IgD-negative memory B cell (primary cell): ENCODE measurements at regions not wholly inside any gene's neighbourhood (a gene's known extent, or its start where the extent isn't known, plus 50 kb on each side); places are given as distances from the start of the nearest gene placed in this dataset.
"Not testable (repeated sequence)": the region's sequence is repeated elsewhere in the genome, so short reads cannot be mapped to it uniquely, and the experiment has no call there.

Experiments used
- H3K27ac Mint-ChIP-seq, 3 donors: one replicate each; pipeline ENCODE4 v1.8.0; 2020 to 2022; ENCODE audit warnings: mild to moderate bottlenecking in 3 of 3, mixed read lengths in 3 of 3, moderate library complexity in 1 of 3
- H3K27me3 Mint-ChIP-seq: one replicate; pipeline ENCODE4 v1.8.0; 2021; ENCODE audit warnings: mixed read lengths
- H3K36me3 Mint-ChIP-seq: one replicate; pipeline ENCODE4 v1.8.0; 2020; ENCODE audit warnings: mild to moderate bottlenecking, mixed read lengths
- H3K4me1 Mint-ChIP-seq, 3 donors: one replicate each; pipeline ENCODE4 v1.8.0; 2020 to 2022; ENCODE audit warnings: mixed read lengths in 3 of 3, mild to moderate bottlenecking in 1 of 3
- H3K4me3 Mint-ChIP-seq, 4 donors: one replicate each; pipeline ENCODE4 v1.8.0; 2020 to 2022; ENCODE audit warnings: mild to moderate bottlenecking in 4 of 4, mixed read lengths in 4 of 4, moderate library complexity in 3 of 4
- H3K9me3 Mint-ChIP-seq, 3 donors: one replicate each; pipeline ENCODE4 v1.8.0; 2020 to 2021; ENCODE audit warnings: mixed read lengths in 3 of 3, mild to moderate bottlenecking in 1 of 3

- H3K27me3 Mint-ChIP-seq: no peaks in the 10 kb centered on the region
- H3K4me3 Mint-ChIP-seq: no peak overlapping the region
- no peaks in the 10 kb centered on the region for H3K4me1 Mint-ChIP-seq
- H3K9me3 Mint-ChIP-seq: no peaks in the 10 kb centered on the region
- H3K27ac Mint-ChIP-seq: no peak overlapping the region
- H3K36me3 Mint-ChIP-seq: no peaks in the 10 kb centered on the region
Observed at GRCh38 chr12:74394647-74395046, 143.0 kb upstream of the ATXN7L3B start.

GRCh38 chr12:74401035-74401434 is 136.6 kb upstream of the ATXN7L3B start:
- no peaks in the 10 kb centered on the region for H3K4me1 Mint-ChIP-seq

GRCh38 chr12:74401966-74402365 is 135.7 kb upstream of the ATXN7L3B start:
- no peaks in the 10 kb centered on the region for H3K36me3 Mint-ChIP-seq
- no peaks in the 10 kb centered on the region for H3K27me3 Mint-ChIP-seq
- no peaks in the 10 kb centered on the region for H3K9me3 Mint-ChIP-seq
- H3K4me3 Mint-ChIP-seq: no peak overlapping the region
- H3K4me1 Mint-ChIP-seq: no peaks in the 10 kb centered on the region
- no peak overlapping the region for H3K27ac Mint-ChIP-seq

More at GRCh38 chr12:74401035-74401434, 136.6 kb upstream of the ATXN7L3B start:
- Mint-ChIP-seq H3K27ac (no peak overlapping the region), H3K9me3 (no peaks in the 10 kb centered on the region), H3K4me3 (no peak overlapping the region), H3K36me3 (no peaks in the 10 kb centered on the region), H3K27me3 (no peaks in the 10 kb centered on the region)

- H3K4me3 Mint-ChIP-seq, H3K4me1 Mint-ChIP-seq, H3K27ac Mint-ChIP-seq, H3K9me3 Mint-ChIP-seq, H3K27me3 Mint-ChIP-seq, H3K36me3 Mint-ChIP-seq: not testable (repeated sequence)
Observed at GRCh38 chr12:74403221-74403470, 134.5 kb upstream of the ATXN7L3B start.

GRCh38 chr12:74408601-74409166 is 129.0 kb upstream of the ATXN7L3B start:
- H3K4me3 Mint-ChIP-seq: no peak overlapping the region
- H3K9me3 Mint-ChIP-seq: no peaks in the 10 kb centered on the region
- no peaks in the 10 kb centered on the region for H3K36me3 Mint-ChIP-seq
- no peaks in the 10 kb centered on the region for H3K27me3 Mint-ChIP-seq
- no peaks in the 10 kb centered on the region for H3K4me1 Mint-ChIP-seq
- H3K27ac Mint-ChIP-seq: no peak overlapping the region

- H3K27ac Mint-ChIP-seq: no peak overlapping the region
- H3K4me3 Mint-ChIP-seq: no peak overlapping the region
- no peaks in the 10 kb centered on the region for H3K4me1 Mint-ChIP-seq
- no peaks in the 10 kb centered on the region for H3K36me3 Mint-ChIP-seq
- no peaks in the 10 kb centered on the region for H3K27me3 Mint-ChIP-seq
- H3K9me3 Mint-ChIP-seq: no peaks in the 10 kb centered on the region
Observed at GRCh38 chr12:74412606-74413230, 124.9 kb upstream of the ATXN7L3B start.

- Mint-ChIP-seq H3K36me3 (no peaks in the 10 kb centered on the region), H3K9me3 (no peaks in the 10 kb centered on the region), H3K4me1 (no peaks in the 10 kb centered on the region), H3K4me3 (no peak overlapping the region), H3K27ac (no peak overlapping the region), H3K27me3 (no peaks in the 10 kb centered on the region)
Observed at GRCh38 chr12:74415633-74416032, 122.0 kb upstream of the ATXN7L3B start.

- H3K9me3 Mint-ChIP-seq: no peaks in the 10 kb centered on the region
- H3K36me3 Mint-ChIP-seq: no peaks in the 10 kb centered on the region
- no peaks in the 10 kb centered on the region for H3K4me1 Mint-ChIP-seq
- no peak overlapping the region for H3K27ac Mint-ChIP-seq
- H3K4me3 Mint-ChIP-seq: no peak overlapping the region
- no peaks in the 10 kb centered on the region for H3K27me3 Mint-ChIP-seq
Observed at GRCh38 chr12:74418573-74418972, 119.1 kb upstream of the ATXN7L3B start.

- no peaks in the 10 kb centered on the region for H3K36me3 Mint-ChIP-seq
- no peak overlapping the region for H3K4me3 Mint-ChIP-seq
- H3K4me1 Mint-ChIP-seq: no peaks in the 10 kb centered on the region
- H3K27me3 Mint-ChIP-seq: no peaks in the 10 kb centered on the region
- H3K27ac Mint-ChIP-seq: no peak overlapping the region
- peaks cover 0 to 3% (median 2%) of the 10 kb centered on the region in 3 donors for H3K9me3 Mint-ChIP-seq
Observed at GRCh38 chr12:74424778-74425177, 112.9 kb upstream of the ATXN7L3B start.

- no peaks in the 10 kb centered on the region for H3K4me1 Mint-ChIP-seq
- no peaks in the 10 kb centered on the region for H3K27me3 Mint-ChIP-seq
- peaks cover 0 to 3% (median 2%) of the 10 kb centered on the region in 3 donors for H3K9me3 Mint-ChIP-seq
- no peak overlapping the region for H3K27ac Mint-ChIP-seq
- no peaks in the 10 kb centered on the region for H3K36me3 Mint-ChIP-seq
- no peak overlapping the region for H3K4me3 Mint-ChIP-seq
Observed at GRCh38 chr12:74426091-74426490, 111.5 kb upstream of the ATXN7L3B start.

GRCh38 chr12:74429535-74429934 is 108.1 kb upstream of the ATXN7L3B start:
- H3K27me3 Mint-ChIP-seq: no peaks in the 10 kb centered on the region
- H3K27ac Mint-ChIP-seq: no peak overlapping the region
- no peaks in the 10 kb centered on the region for H3K4me1 Mint-ChIP-seq
- no peak overlapping the region for H3K4me3 Mint-ChIP-seq
- peaks cover 2% of the 10 kb centered on the region for H3K36me3 Mint-ChIP-seq
- H3K9me3 Mint-ChIP-seq: peaks cover 0 to 5% (median 3%) of the 10 kb centered on the region in 3 donors

- peaks cover 2% of the 10 kb centered on the region for H3K36me3 Mint-ChIP-seq
- H3K27me3 Mint-ChIP-seq: no peaks in the 10 kb centered on the region
- no peak overlapping the region for H3K4me3 Mint-ChIP-seq
- peaks cover 3 to 8% (median 4%) of the 10 kb centered on the region in 3 donors for H3K9me3 Mint-ChIP-seq
- H3K4me1 Mint-ChIP-seq: no peaks in the 10 kb centered on the region
- H3K27ac Mint-ChIP-seq: no peak overlapping the region
Observed at GRCh38 chr12:74431801-74432200, 105.8 kb upstream of the ATXN7L3B start.

- H3K4me3 Mint-ChIP-seq: no peak overlapping the region
- peaks cover 0 to 3% (median under 1%) of the 10 kb centered on the region in 3 donors for H3K9me3 Mint-ChIP-seq
- no peaks in the 10 kb centered on the region for H3K27me3 Mint-ChIP-seq
- H3K27ac Mint-ChIP-seq: no peak overlapping the region
- H3K4me1 Mint-ChIP-seq: no peaks in the 10 kb centered on the region
- no peaks in the 10 kb centered on the region for H3K36me3 Mint-ChIP-seq
Observed at GRCh38 chr12:74440469-74440868, 97.2 kb upstream of the ATXN7L3B start.

- Mint-ChIP-seq H3K9me3 (no peaks in the 10 kb centered on the region), H3K36me3 (no peaks in the 10 kb centered on the region), H3K4me1 (no peaks in the 10 kb centered on the region)
Observed at GRCh38 chr12:74441872-74442271, 95.8 kb upstream of the ATXN7L3B start.

GRCh38 chr12:74446466-74446865 is 91.2 kb upstream of the ATXN7L3B start:
- Mint-ChIP-seq H3K27ac (no peak overlapping the region), H3K9me3 (peaks cover 0 to 5% (median 0%) of the 10 kb centered on the region in 3 donors), H3K4me3 (no peak overlapping the region), H3K27me3 (no peaks in the 10 kb centered on the region), H3K36me3 (no peaks in the 10 kb centered on the region), H3K4me1 (no peaks in the 10 kb centered on the region)

More at GRCh38 chr12:74441872-74442271, 95.8 kb upstream of the ATXN7L3B start:
- no peak overlapping the region for H3K4me3 Mint-ChIP-seq
- H3K27ac Mint-ChIP-seq: no peak overlapping the region
- H3K27me3 Mint-ChIP-seq: no peaks in the 10 kb centered on the region

GRCh38 chr12:74449872-74450271 is 87.8 kb upstream of the ATXN7L3B start:
- H3K9me3 Mint-ChIP-seq: peaks cover 0 to 5% (median 0%) of the 10 kb centered on the region in 3 donors
- H3K4me3 Mint-ChIP-seq: no peak overlapping the region

More at GRCh38 chr12:74449872-74450271, 87.8 kb upstream of the ATXN7L3B start:
- Mint-ChIP-seq H3K27me3 (no peaks in the 10 kb centered on the region), H3K36me3 (no peaks in the 10 kb centered on the region), H3K27ac (no peak overlapping the region), H3K4me1 (no peaks in the 10 kb centered on the region)
